ENCODE measurements at regions not wholly inside any gene's neighbourhood (a gene's known extent, or its start where the extent isn't known, plus 50 kb on each side); places are given as distances from the start of the nearest gene placed in this dataset.

DNA sequence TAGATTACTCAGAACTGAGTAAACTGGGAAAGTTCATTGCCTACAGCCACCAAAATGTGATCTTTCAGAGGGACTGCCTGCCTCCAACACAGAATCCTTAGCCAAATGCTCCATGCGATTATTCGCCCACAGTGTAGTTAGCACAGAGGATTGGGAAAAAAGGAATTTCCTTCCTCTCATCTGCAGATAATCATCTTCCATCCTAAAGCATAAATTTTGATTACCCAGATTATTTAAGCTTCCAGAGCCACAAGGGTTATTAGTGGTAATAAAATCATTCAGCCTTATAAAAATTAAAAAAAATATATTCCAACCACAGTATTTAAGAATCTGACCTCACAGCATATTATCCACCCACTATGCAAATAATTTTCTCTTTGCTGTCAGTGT is 285.3 kb upstream of the GRAMD2B start:
- TF ChIP-seq CTCF (IDR thresholded peaks at IDR 0.05) (no peak), POLR2AphosphoS5 (IDR thresholded peaks at IDR 0.05) (no peak), POLR2A (IDR thresholded peaks at IDR 0.05) (no peak)
